ENCODE measurements at regions not wholly inside any gene's neighbourhood (a gene's known extent, or its start where the extent isn't known, plus 50 kb on each side); places are given as distances from the start of the nearest gene placed in this dataset.

DNA sequence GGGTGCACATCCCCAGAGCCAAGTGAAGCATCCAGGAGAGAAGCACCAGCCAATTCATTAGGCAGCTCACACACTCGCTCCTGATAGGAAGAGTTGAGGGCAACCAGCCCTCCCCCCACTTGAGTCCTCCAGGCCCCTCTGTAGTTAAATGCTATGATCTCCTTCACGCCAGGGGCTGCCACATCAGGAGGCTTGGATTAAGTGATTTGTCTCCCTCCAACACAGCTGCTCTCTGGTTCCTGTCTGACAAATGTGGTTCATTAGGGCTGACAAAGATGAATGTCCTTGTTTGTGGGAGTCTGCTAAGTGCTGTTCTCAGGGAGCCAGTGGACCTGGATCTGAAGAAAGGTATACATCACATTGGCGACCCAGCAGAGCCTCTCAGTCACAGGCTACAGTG lies 94.5 kb upstream of the WSCD1 start:
- no peak overlapping the region for H3K4me3 ChIP-seq
- peak overlapping the region; percentile 71 for H3K27ac Mint-ChIP-seq

DNA sequence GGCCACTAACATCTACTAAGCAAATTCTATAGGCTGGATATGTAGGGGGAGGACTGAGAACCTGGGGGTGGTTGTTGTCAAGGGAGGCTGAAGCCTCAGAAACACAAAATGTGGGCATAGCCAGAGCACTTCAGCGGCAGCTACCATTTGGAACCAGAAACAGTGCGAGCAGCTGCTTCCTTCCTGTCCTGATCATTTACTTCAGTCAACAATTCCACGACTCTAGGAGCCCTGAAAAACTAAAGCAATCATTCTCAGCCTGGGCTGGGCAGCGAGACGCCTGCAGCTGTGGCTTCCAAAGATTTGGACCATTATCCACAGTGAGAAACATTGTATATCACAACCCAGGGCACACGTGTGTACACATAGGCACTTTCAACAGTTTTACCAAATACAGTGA lies 93.9 kb upstream of the WSCD1 start:
- H3F3A ChIP-seq (ENCODE audit: low read depth): no peaks in the 10 kb centered on the region
- peaks cover 5% of the 10 kb centered on the region for H3K27me3 Mint-ChIP-seq (ENCODE audit: insufficient read depth, low read depth)
- peaks cover 6% of the 10 kb centered on the region for H3K4me1 ChIP-seq
- no peak for TF ChIP-seq CTCF (IDR thresholded peaks at IDR 0.05)
- no peak for TF ChIP-seq EZH2 (IDR thresholded peaks at IDR 0.05)
- TF ChIP-seq EZH2phosphoT487 (IDR thresholded peaks at IDR 0.05): no peak
- H3K27me3 ChIP-seq: no peaks in the 10 kb centered on the region
- no peak for DNase-seq (ENCODE audit: low spot score)
- no peaks in the 10 kb centered on the region for H3K79me2 ChIP-seq (ENCODE audit: low read depth)
- peaks cover 5% of the 10 kb centered on the region for H3K4me1 Mint-ChIP-seq
- no peaks in the 10 kb centered on the region for H3K9me3 ChIP-seq (ENCODE audit: low read depth)
- no peaks in the 10 kb centered on the region for H3K36me3 ChIP-seq
- no peak overlapping the region for H2AFZ ChIP-seq (replicated peaks)
- H3K9ac ChIP-seq: no peak overlapping the region
- H3K4me3 Mint-ChIP-seq: no peak overlapping the region
- no peaks in the 10 kb centered on the region for H3K36me3 Mint-ChIP-seq
- no peak overlapping the region for H3K4me2 ChIP-seq
- no peak overlapping the region for H3K27ac ChIP-seq
- H3K9me3 Mint-ChIP-seq: peaks cover 7% of the 10 kb centered on the region
- no peak overlapping the region for H3K4me3 ChIP-seq
- no peak overlapping the region for H3K27ac Mint-ChIP-seq
- H4K20me1 ChIP-seq (ENCODE audit: low read depth): no peaks in the 10 kb centered on the region

More for the DNA sequence above, 94.5 kb upstream of the WSCD1 start:
- Histone ChIP-seq H2AFZ (replicated peaks) (no peak overlapping the region), H3K4me1 (peaks cover 6% of the 10 kb centered on the region), H3K36me3 (no peaks in the 10 kb centered on the region), H3K27ac (no peak overlapping the region), H3F3A (ENCODE audit: low read depth) (no peaks in the 10 kb centered on the region), H4K20me1 (ENCODE audit: low read depth) (no peaks in the 10 kb centered on the region), H3K4me2 (no peak overlapping the region), H3K9ac (no peak overlapping the region), H3K79me2 (ENCODE audit: low read depth) (no peaks in the 10 kb centered on the region), H3K27me3 (no peaks in the 10 kb centered on the region), H3K9me3 (ENCODE audit: low read depth) (no peaks in the 10 kb centered on the region)
- H3K4me3 Mint-ChIP-seq: no peak overlapping the region
- H3K36me3 Mint-ChIP-seq: no peaks in the 10 kb centered on the region
- DNase-seq (ENCODE audit: low spot score): peak; percentile 5
- peaks cover 4% of the 10 kb centered on the region for H3K27me3 Mint-ChIP-seq (ENCODE audit: insufficient read depth, low read depth)
- TF ChIP-seq EZH2phosphoT487 (IDR thresholded peaks at IDR 0.05): no peak
- no peak for TF ChIP-seq CTCF (IDR thresholded peaks at IDR 0.05)
- TF ChIP-seq EZH2 (IDR thresholded peaks at IDR 0.05): no peak
- H3K4me1 Mint-ChIP-seq: peaks cover 8% of the 10 kb centered on the region
- peaks cover 7% of the 10 kb centered on the region for H3K9me3 Mint-ChIP-seq

GRCh38 chr17:5978496-5978895 lies 91.7 kb upstream of the WSCD1 start:
- TF ChIP-seq EZH2phosphoT487 (IDR thresholded peaks at IDR 0.05) (no peak), CTCF (IDR thresholded peaks at IDR 0.05) (no peak), EZH2 (IDR thresholded peaks at IDR 0.05) (no peak)
- Mint-ChIP-seq H3K27ac (no peak overlapping the region), H3K4me3 (no peak overlapping the region), H3K9me3 (peaks cover 2% of the 10 kb centered on the region), H3K4me1 (peaks cover 2% of the 10 kb centered on the region), H3K36me3 (no peaks in the 10 kb centered on the region), H3K27me3 (ENCODE audit: insufficient read depth, low read depth) (peaks cover 5% of the 10 kb centered on the region)
- H3K4me2 ChIP-seq: no peak overlapping the region
- no peak overlapping the region for H2AFZ ChIP-seq (replicated peaks)
- H4K20me1 ChIP-seq (ENCODE audit: low read depth): no peaks in the 10 kb centered on the region
- DNase-seq (ENCODE audit: low spot score): no peak
- no peak overlapping the region for H3K4me3 ChIP-seq
- no peaks in the 10 kb centered on the region for H3K36me3 ChIP-seq
- no peak overlapping the region for H3K27ac ChIP-seq
- H3K9me3 ChIP-seq (ENCODE audit: low read depth): no peaks in the 10 kb centered on the region
- no peaks in the 10 kb centered on the region for H3F3A ChIP-seq (ENCODE audit: low read depth)
- no peaks in the 10 kb centered on the region for H3K27me3 ChIP-seq
- H3K4me1 ChIP-seq: peaks cover 6% of the 10 kb centered on the region
- H3K79me2 ChIP-seq (ENCODE audit: low read depth): no peaks in the 10 kb centered on the region
- no peak overlapping the region for H3K9ac ChIP-seq
